Keratinocyte (primary cell): ENCODE measurements at regions not wholly inside any gene's neighbourhood (a gene's known extent, or its start where the extent isn't known, plus 50 kb on each side); places are given as distances from the start of the nearest gene placed in this dataset.

ENCODE experiments used
- CTCF ChIP-seq, 3 experiments: IDR thresholded peaks in 1 of 3; conservative IDR thresholded peaks in 1 of 3; optimal IDR thresholded peaks in 1 of 3; 2 replicates in 2 of 3; 3 replicates in 1 of 3; pipeline versions ENCODE3 to v1.5.1; 2011; ENCODE audit warnings: low read length in 3 of 3, mild to moderate bottlenecking in 3 of 3, moderate library complexity in 2 of 3, control low read depth in 1 of 3, inconsistent platforms in 1 of 3; ENCODE audit not compliant: insufficient read depth in 2 of 3; ENCODE audit errors: extremely low read depth in 1 of 3
- EZH2 ChIP-seq: IDR thresholded peaks from one replicate; pipeline ENCODE4 v1.6.1; 2012; ENCODE audit warnings: inconsistent platforms, mild to moderate bottlenecking, low read length, moderate library complexity

DNA sequence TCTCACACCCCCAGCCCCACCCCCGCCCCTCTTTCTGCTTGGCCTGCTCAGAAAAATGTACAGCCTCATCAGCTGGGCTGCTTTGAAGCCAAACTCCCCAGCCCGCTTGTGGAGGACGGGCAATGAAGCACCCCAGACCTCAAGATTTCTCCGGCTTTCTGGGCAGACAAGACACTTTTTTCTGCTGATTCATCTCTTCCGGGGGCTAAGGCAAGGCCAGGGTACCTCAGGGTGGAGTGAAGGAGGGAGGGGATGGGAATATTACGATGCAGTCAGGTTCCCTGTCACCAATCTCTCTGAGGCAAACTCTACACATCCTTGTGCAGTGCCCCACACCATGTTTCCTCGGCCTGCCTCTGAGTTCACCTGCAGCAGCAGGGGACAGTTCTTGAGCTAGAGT lies 66.9 kb upstream of the ATP6AP2 start:
- TF ChIP-seq CTCF (optimal IDR thresholded peaks at IDR 0.05 in 1 of 3, IDR thresholded peaks at IDR 0.05 in 1 of 3, conservative IDR thresholded peaks at IDR 0.05 in 1 of 3; ENCODE audit: extremely low read depth in 1 of 3, insufficient read depth in 2 of 3, low read length in 3 of 3): no peak
- TF ChIP-seq EZH2: no peak
